DND-41 (cell line): ENCODE measurements at regions not wholly inside any gene's neighbourhood (a gene's known extent, or its start where the extent isn't known, plus 50 kb on each side); places are given as distances from the start of the nearest gene placed in this dataset.

Experiments used
- EZH2 ChIP-seq: IDR thresholded peaks from 3 replicates; pipeline ENCODE4 v1.6.1; 2012; ENCODE audit warnings: borderline replicate concordance, low read depth, mild to moderate bottlenecking, moderate library complexity, low read length, inconsistent platforms; ENCODE audit not compliant: severe bottlenecking
- TF ChIP-seq, protein P1 (sequence below): IDR thresholded peaks from 2 replicates; pipeline ENCODE4 v1.5.1; 2012; ENCODE audit warnings: borderline replicate concordance, low read length, moderate library complexity, mild to moderate bottlenecking; ENCODE audit not compliant: poor library complexity, severe bottlenecking; ENCODE audit errors: extremely low read depth

DNA sequence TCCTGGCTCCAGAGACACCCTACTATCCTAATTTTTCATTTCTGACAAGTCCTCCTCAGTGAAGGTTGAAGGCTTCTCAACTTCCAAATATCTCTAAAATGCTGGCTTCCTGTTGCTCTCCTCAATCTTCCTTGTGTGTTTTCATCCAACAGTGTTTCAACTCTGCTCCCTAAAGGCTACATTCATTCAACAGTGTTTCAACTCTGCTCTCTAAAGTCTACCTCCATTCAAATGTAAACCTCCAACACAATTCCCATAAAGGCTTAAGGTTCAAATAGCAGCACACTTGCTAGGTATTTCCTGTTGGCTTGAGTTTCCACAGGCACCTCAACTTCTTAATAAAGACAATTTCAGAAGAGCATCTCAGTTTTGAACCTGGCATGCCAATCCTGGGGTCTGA, 164.8 kb downstream of the HINT1 start:
- TF ChIP-seq, protein P1, sequence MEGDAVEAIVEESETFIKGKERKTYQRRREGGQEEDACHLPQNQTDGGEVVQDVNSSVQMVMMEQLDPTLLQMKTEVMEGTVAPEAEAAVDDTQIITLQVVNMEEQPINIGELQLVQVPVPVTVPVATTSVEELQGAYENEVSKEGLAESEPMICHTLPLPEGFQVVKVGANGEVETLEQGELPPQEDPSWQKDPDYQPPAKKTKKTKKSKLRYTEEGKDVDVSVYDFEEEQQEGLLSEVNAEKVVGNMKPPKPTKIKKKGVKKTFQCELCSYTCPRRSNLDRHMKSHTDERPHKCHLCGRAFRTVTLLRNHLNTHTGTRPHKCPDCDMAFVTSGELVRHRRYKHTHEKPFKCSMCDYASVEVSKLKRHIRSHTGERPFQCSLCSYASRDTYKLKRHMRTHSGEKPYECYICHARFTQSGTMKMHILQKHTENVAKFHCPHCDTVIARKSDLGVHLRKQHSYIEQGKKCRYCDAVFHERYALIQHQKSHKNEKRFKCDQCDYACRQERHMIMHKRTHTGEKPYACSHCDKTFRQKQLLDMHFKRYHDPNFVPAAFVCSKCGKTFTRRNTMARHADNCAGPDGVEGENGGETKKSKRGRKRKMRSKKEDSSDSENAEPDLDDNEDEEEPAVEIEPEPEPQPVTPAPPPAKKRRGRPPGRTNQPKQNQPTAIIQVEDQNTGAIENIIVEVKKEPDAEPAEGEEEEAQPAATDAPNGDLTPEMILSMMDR = no peak
- TF ChIP-seq EZH2 = no peak
